ENCODE measurements at regions not wholly inside any gene's neighbourhood (a gene's known extent, or its start where the extent isn't known, plus 50 kb on each side); places are given as distances from the start of the nearest gene placed in this dataset.

DNA sequence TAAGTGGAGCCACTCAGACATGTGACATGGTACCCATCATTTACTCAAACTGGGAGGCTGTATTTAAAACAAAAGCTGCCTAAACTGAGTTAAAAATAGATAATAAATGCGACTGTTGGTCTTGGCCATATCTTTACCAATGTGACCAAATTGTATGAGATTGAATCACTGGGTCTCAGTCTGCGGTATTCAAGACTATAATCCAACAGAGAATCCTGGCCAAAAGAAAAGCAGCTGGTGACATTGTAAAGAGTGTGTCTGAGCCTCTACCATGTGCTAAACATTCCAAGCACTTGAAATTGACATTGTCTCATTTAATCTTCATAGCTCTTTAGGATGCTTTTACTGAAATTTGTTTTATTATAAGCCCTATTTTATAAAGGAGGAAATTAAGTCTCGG is 282.6 kb downstream of the ZNF608 start:
- Mint-ChIP-seq H3K36me3 (ENCODE audit: low read depth) (no peaks in the 10 kb centered on the region), H3K9me3 (peaks cover 18% of the 10 kb centered on the region), H3K27me3 (peaks cover 6% of the 10 kb centered on the region), H3K4me1 (ENCODE audit: low read depth) (no peaks in the 10 kb centered on the region), H3K27ac (no peak overlapping the region), H3K4me3 (no peak overlapping the region)

DNA sequence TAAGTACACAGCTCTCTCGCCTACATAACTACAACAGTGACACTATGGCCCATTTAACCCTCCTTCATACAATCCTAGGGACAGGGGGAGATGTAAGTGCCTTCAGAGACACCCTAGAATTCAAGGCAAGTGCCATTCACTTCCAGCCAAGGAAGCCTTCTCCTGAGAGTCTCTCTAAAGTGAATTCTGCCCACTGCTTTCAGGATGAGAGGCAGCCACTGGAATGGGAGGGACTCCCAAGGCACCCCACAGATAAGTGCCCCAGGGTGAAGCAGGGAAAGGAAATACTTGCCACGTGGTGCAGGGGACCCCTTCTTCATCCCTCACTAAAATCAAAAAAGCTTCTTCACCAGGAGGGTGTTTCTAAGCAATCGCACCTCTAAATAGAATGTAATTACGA is 283.7 kb downstream of the ZNF608 start:
- Mint-ChIP-seq H3K4me3 (no peak overlapping the region), H3K36me3 (ENCODE audit: low read depth) (no peaks in the 10 kb centered on the region), H3K9me3 (peaks cover 18% of the 10 kb centered on the region), H3K27me3 (peaks cover 6% of the 10 kb centered on the region), H3K4me1 (ENCODE audit: low read depth) (no peaks in the 10 kb centered on the region), H3K27ac (no peak overlapping the region)

DNA sequence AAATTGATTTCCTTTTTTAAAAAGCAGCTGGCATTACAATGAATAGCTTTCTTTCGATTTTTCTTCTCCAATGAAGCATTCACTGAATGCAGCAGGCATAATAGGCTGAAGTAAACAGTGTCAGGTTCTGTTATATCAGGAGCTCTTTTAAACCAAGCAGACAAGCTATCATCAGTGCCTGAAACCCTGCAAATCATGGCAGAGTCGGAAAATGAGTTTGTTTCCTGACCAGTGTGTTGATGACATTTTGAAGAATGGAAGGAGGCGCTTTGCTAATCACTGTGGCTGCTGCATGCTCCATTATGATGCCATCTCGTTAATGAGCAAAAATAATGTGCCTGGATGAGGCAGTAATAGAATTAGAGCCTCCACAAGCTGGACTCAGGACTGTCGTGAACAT is 284.5 kb downstream of the ZNF608 start:
- Mint-ChIP-seq H3K4me3 (no peak overlapping the region), H3K27ac (no peak overlapping the region), H3K36me3 (ENCODE audit: low read depth) (no peaks in the 10 kb centered on the region), H3K27me3 (peaks cover 6% of the 10 kb centered on the region), H3K4me1 (ENCODE audit: low read depth) (no peaks in the 10 kb centered on the region), H3K9me3 (peaks cover 18% of the 10 kb centered on the region)

GRCh38 chr5:124461157-124461556 is 285.3 kb downstream of the ZNF608 start:
- no peaks in the 10 kb centered on the region for H3K36me3 Mint-ChIP-seq (ENCODE audit: low read depth)
- peaks cover 18% of the 10 kb centered on the region for H3K9me3 Mint-ChIP-seq
- peaks cover 6% of the 10 kb centered on the region for H3K27me3 Mint-ChIP-seq
- H3K4me3 Mint-ChIP-seq: no peak overlapping the region
- no peaks in the 10 kb centered on the region for H3K4me1 Mint-ChIP-seq (ENCODE audit: low read depth)
- no peak overlapping the region for H3K27ac Mint-ChIP-seq

- no peaks in the 10 kb centered on the region for H3K36me3 Mint-ChIP-seq (ENCODE audit: low read depth)
- H3K4me3 Mint-ChIP-seq: no peak overlapping the region
- no peaks in the 10 kb centered on the region for H3K4me1 Mint-ChIP-seq (ENCODE audit: low read depth)
- no peak overlapping the region for H3K27ac Mint-ChIP-seq
- peaks cover 18% of the 10 kb centered on the region for H3K9me3 Mint-ChIP-seq
- peaks cover 6% of the 10 kb centered on the region for H3K27me3 Mint-ChIP-seq
Observed at GRCh38 chr5:124460642-124461041, 285.8 kb downstream of the ZNF608 start.

DNA sequence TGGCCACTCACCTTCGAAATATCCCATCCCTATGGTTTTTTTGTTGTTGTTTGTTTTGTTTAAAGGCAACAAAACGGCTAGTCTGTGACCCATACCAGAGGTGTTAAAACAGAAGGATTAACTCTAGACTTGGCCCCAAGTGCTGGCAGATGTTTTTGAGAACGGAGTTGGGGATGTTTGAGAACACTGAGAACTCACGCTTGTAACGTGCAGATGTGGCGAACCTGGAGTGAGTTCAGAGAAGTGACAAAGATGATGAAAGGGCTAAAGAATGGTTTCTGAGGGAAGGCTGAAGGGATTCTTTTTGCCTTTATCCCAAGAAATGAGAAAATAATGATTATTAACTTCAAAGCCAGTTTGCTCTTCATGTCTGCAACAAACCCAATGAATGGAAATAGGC is 286.5 kb downstream of the ZNF608 start:
- Mint-ChIP-seq H3K27me3 (peaks cover 6% of the 10 kb centered on the region), H3K9me3 (peaks cover 18% of the 10 kb centered on the region), H3K27ac (no peak overlapping the region), H3K4me3 (no peak overlapping the region), H3K36me3 (ENCODE audit: low read depth) (no peaks in the 10 kb centered on the region), H3K4me1 (ENCODE audit: low read depth) (no peaks in the 10 kb centered on the region)

DNA sequence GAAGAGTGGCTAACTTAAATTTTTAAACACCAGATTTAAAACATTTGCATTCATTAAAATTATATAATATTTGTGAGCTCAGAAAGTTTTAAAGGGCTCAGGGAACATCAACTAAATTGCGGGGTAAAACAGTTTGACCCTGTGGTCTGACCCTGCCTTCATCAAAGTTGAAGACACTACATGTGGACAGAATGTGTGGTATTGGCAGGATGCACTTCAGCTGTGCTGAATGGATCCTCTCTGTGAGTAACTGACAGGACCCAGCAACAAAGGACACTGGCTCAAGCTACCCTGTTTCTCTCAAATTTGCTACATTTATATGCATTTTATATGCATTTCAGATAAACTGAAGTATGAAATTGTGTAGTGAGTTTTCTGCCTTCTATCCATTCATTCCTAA is 288.5 kb downstream of the ZNF608 start:
- no peaks in the 10 kb centered on the region for H3K27me3 Mint-ChIP-seq
- H3K9me3 Mint-ChIP-seq: peaks cover 13% of the 10 kb centered on the region
- H3K27ac Mint-ChIP-seq: no peak overlapping the region
- no peaks in the 10 kb centered on the region for H3K36me3 Mint-ChIP-seq (ENCODE audit: low read depth)
- no peak overlapping the region for H3K4me3 Mint-ChIP-seq
- H3K4me1 Mint-ChIP-seq (ENCODE audit: low read depth): peaks cover 12% of the 10 kb centered on the region

DNA sequence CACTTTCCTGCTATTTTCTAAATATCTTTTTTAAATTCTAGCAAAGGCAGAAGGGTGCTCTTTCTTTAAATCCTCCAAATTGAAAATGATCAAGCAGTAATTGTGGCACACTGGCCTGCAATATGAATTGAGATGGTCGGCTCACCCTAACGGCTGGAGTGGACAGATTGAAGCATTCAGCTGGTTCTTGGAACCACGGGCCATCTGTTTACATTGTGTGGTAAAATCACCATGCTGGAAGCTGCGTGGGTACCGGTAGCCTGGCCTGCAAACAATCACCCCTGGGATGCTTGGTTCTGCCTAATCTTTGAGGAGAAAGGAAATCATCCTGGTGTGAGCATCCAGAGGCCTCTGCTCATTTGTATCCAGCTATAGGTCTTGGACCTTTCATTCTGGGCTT is 289.3 kb downstream of the ZNF608 start:
- H3K36me3 Mint-ChIP-seq (ENCODE audit: low read depth): no peaks in the 10 kb centered on the region
- peaks cover 13% of the 10 kb centered on the region for H3K9me3 Mint-ChIP-seq
- H3K27me3 Mint-ChIP-seq: no peaks in the 10 kb centered on the region
- no peak overlapping the region for H3K27ac Mint-ChIP-seq
- H3K4me1 Mint-ChIP-seq (ENCODE audit: low read depth): peaks cover 13% of the 10 kb centered on the region
- H3K4me3 Mint-ChIP-seq: no peak overlapping the region

DNA sequence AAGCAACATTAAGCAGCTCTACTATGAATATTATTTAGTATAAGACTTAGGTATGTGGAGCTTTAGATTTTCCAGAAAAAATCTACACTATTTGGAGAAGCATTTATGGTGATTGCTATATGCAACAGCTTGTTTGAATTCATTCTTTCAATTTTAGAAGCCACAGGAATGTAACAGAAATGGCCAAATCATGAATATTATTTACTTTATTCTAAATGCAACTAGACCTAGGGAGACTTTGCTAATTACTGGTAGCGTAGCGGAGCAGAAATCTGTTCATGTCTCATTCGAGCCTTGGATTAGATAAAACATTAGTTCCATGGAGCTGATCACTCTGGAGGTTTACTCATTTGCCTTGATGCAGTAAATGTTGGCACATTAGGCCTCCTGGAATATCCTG is 290.2 kb downstream of the ZNF608 start:
- no peaks in the 10 kb centered on the region for H3K36me3 Mint-ChIP-seq (ENCODE audit: low read depth)
- no peak overlapping the region for H3K4me3 Mint-ChIP-seq
- H3K27me3 Mint-ChIP-seq: no peaks in the 10 kb centered on the region
- peaks cover 13% of the 10 kb centered on the region for H3K4me1 Mint-ChIP-seq (ENCODE audit: low read depth)
- H3K27ac Mint-ChIP-seq: no peak overlapping the region
- H3K9me3 Mint-ChIP-seq: peaks cover 13% of the 10 kb centered on the region

GRCh38 chr5:124454081-124454480 is 292.4 kb downstream of the ZNF608 start:
- H3K4me1 Mint-ChIP-seq (ENCODE audit: low read depth): peaks cover 13% of the 10 kb centered on the region
- no peaks in the 10 kb centered on the region for H3K36me3 Mint-ChIP-seq (ENCODE audit: low read depth)
- H3K4me3 Mint-ChIP-seq: no peak overlapping the region
- H3K9me3 Mint-ChIP-seq: no peaks in the 10 kb centered on the region
- H3K27ac Mint-ChIP-seq: no peak overlapping the region
- peaks cover 3% of the 10 kb centered on the region for H3K27me3 Mint-ChIP-seq

DNA sequence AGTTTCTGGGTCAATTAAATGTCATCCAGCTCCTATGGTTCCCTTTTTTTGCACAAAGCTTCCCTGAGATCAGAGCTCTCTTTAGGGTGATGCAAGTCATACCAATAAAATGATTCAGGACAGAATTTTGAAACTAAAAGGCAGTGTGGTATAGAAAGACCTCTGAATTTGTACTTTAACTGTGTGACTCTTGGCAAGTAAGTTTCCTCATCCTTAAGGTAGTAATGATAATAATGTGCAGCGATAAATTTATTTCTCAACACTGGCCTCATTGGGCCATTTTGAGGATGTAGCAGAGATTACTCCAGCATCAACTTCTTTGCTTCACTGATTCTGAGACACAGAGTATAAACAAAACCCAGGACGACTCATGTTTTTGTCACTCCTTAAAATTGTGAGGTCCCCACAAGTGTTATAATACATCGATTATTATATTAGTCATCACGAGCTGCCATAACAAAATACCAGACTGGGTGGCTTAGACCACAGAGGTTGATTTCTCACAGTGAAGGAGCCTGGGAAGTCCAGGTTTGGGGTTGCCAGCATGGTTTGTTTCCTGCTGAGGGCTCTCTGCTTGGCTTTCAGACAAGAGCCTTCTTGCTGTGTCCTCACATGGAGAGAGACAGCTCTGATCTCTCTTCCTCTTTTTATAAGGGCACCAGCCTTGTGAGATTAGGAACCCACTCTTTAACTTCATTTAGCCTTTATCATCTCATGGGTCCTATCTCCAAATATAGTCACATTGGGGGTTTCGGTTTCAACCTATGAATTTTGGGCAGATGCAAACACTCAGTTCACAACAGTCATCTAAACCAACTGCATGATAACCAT is 293.0 kb downstream of the ZNF608 start:
- H3K27ac Mint-ChIP-seq: no peak overlapping the region
- no peaks in the 10 kb centered on the region for H3K9me3 Mint-ChIP-seq
- H3K4me1 Mint-ChIP-seq (ENCODE audit: low read depth): peaks cover 13% of the 10 kb centered on the region
- H3K27me3 Mint-ChIP-seq: peaks cover 3% of the 10 kb centered on the region
- H3K4me3 Mint-ChIP-seq: no peak overlapping the region
- no peaks in the 10 kb centered on the region for H3K36me3 Mint-ChIP-seq (ENCODE audit: low read depth)

DNA sequence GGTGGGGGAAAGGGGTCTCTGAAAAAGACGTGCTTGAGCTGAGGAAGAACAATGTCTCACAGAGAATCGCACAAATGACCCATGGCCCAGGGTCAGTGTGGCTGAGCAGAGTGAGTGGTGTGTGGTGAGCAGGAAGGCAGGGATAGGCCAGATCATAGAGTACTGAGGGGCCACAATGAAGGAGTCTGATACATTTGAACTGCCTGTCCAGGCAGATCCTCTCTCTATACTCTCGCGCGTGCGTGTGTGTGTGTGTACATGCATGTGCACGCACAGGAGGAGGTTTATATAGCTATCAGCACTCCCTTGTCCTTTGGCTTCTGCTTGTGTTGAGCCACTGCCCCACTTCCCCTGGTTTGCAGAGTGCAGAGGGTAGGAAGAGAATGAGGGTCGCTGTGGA is 294.0 kb downstream of the ZNF608 start:
- H3K9me3 Mint-ChIP-seq: no peaks in the 10 kb centered on the region
- H3K4me3 Mint-ChIP-seq: no peak overlapping the region
- no peak overlapping the region for H3K27ac Mint-ChIP-seq
- H3K4me1 Mint-ChIP-seq (ENCODE audit: low read depth): peaks cover 13% of the 10 kb centered on the region
- no peaks in the 10 kb centered on the region for H3K36me3 Mint-ChIP-seq (ENCODE audit: low read depth)
- H3K27me3 Mint-ChIP-seq: peaks cover 3% of the 10 kb centered on the region

DNA sequence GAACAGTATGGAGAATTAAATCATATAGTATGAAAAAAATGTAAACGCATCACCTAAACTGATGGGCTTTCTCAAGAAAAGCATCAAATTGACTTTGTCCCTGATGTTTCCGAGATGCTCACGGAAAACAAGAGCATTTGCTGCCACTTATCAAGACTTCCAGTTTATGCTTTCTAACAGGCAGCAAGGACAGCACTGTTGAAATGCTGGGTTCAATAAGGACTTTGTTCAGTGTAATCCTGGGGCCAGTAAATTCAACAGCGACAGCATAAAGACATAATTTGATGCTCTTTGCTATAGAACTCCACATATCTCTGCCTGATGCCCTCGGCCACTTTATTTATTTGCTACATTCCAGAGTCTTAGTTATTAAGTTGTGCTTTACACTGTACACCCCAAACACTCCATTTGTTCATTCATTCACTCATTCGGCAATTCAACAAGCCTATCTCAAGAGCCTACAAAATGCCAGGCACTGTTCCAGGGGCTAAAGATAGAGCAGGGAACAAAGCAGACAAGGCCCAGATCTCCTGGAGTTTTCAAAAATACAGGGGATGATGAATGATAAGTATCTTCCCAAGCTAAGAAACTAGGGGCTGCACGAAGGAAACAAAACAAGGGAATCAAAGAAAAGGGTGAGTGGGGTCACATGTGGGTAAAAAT is 294.6 kb downstream of the ZNF608 start:
- H3K9me3 Mint-ChIP-seq: no peaks in the 10 kb centered on the region
- peaks cover 3% of the 10 kb centered on the region for H3K27me3 Mint-ChIP-seq
- H3K36me3 Mint-ChIP-seq (ENCODE audit: low read depth): no peaks in the 10 kb centered on the region
- no peak overlapping the region for H3K27ac Mint-ChIP-seq
- no peak overlapping the region for H3K4me3 Mint-ChIP-seq
- peaks cover 13% of the 10 kb centered on the region for H3K4me1 Mint-ChIP-seq (ENCODE audit: low read depth)

DNA sequence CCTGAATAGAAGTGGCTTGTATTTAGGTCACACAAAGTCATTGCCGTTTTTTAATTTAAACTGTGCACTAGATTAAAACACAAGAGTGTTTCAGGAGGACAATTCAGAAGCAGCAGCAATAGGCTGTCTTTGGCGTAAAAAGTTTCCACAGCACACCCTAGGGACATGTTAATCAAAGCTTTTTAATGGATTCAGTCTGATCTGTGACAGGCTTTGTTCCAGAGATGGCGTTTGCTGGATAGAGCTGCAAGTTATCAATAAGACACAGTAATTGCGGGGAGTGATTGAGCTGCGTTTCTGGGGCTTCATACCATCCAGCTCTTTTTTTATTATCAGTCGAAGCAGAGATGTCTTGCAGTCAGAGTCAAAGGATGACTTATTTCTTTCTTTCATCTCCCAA is 300.3 kb downstream of the ZNF608 start:
- no peaks in the 10 kb centered on the region for H3K9me3 Mint-ChIP-seq

DNA sequence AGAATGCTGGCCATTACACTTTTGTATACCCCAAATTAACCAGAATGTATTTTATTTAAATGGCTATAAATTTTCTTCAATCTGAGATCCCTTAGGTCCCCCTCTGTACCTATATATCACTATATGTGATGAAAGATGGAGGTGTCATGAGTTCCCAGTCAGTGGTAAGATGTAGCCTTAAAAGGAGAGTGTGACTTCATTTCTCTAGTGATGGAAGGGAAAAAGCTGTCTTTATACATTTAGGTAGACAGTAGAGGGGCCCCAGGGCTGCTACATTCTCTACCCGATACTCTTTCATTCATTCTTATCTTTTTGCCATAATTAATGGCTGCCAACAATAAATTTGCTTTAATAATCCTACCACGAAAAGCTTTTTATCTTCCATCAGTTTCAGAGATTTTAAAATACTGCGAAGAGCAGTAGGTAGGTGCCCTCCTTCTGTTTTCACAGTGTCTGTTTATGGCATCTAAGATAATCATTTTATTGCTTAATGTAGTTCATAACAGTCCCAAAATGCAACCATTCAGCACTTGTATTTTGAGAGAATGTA is 301.3 kb downstream of the ZNF608 start:
- Mint-ChIP-seq H3K4me3 (no peak overlapping the region), H3K27me3 (no peaks in the 10 kb centered on the region), H3K4me1 (ENCODE audit: low read depth) (no peaks in the 10 kb centered on the region), H3K27ac (no peak overlapping the region), H3K9me3 (no peaks in the 10 kb centered on the region), H3K36me3 (ENCODE audit: low read depth) (no peaks in the 10 kb centered on the region)

More for the DNA sequence above, 300.3 kb downstream of the ZNF608 start:
- Mint-ChIP-seq H3K4me3 (no peak overlapping the region), H3K27ac (no peak overlapping the region), H3K27me3 (peaks cover 3% of the 10 kb centered on the region), H3K4me1 (ENCODE audit: low read depth) (no peaks in the 10 kb centered on the region), H3K36me3 (ENCODE audit: low read depth) (no peaks in the 10 kb centered on the region)

Data from stimulated activated naive CD8-positive, alpha-beta T cell treated with anti-CD3 and anti-CD28 coated beads, Interleukin-15, Interleukin-2, amounts not matched to agents 100 ng/mL and 50 ng/mL, for 24 hours (primary cell).